PFSK-1 (cell line): ENCODE measurements at regions not wholly inside any gene's neighbourhood (a gene's known extent, or its start where the extent isn't known, plus 50 kb on each side); places are given as distances from the start of the nearest gene placed in this dataset.

ENCODE experiments used
- FOXP2 ChIP-seq: optimal IDR thresholded peaks from 2 replicates; pipeline ENCODE3; 2011; ENCODE audit warnings: borderline replicate concordance, control low read depth, inconsistent platforms; ENCODE audit not compliant: insufficient read depth; ENCODE audit errors: extremely low read length, extremely low read depth
- POLR2AphosphoS5 ChIP-seq: IDR thresholded peaks from 2 replicates; pipeline ENCODE4 v1.6.1; 2012; ENCODE audit warnings: low read depth, mild to moderate bottlenecking, control low read depth, low read length, moderate library complexity
- REST ChIP-seq, 2 experiments: IDR thresholded peaks; 2 replicates each; pipeline versions ENCODE4 v1.6.1 to v1.8.0; 2011 to 2012; ENCODE audit warnings: low read depth in 2 of 2, low read length in 2 of 2, control low read depth in 1 of 2, inconsistent platforms in 1 of 2, mild to moderate bottlenecking in 1 of 2, moderate library complexity in 1 of 2; ENCODE audit not compliant: insufficient read depth in 1 of 2
- SIN3A ChIP-seq: IDR thresholded peaks from 2 replicates; pipeline ENCODE4 v1.6.1; 2012; ENCODE audit warnings: mild to moderate bottlenecking, low read length, moderate library complexity, borderline replicate concordance; ENCODE audit not compliant: insufficient read depth
- TAF1 ChIP-seq: IDR thresholded peaks from 2 replicates; pipeline ENCODE4 v1.6.1; 2012; ENCODE audit warnings: low read length, control low read depth, borderline replicate concordance; ENCODE audit not compliant: insufficient read depth

- TF ChIP-seq FOXP2 (no peak), REST (IDR thresholded peaks at IDR 0.05; ENCODE audit: insufficient read depth in 1 of 2, low read depth in 2 of 2, low read length in 2 of 2) (no peak), POLR2AphosphoS5 (no peak), SIN3A (no peak), TAF1 (no peak)
Observed at GRCh38 chrX:39104745-39105144, 303.5 kb downstream of the MID1IP1 start.

- TF ChIP-seq FOXP2 (no peak), TAF1 (no peak), SIN3A (no peak), REST (IDR thresholded peaks at IDR 0.05; ENCODE audit: insufficient read depth in 1 of 2, low read depth in 2 of 2, low read length in 2 of 2) (no peak), POLR2AphosphoS5 (no peak)
Observed at GRCh38 chrX:39112143-39112542, 310.9 kb downstream of the MID1IP1 start.

GRCh38 chrX:39115166-39115565, 313.9 kb downstream of the MID1IP1 start:
- no peak for TF ChIP-seq REST (IDR thresholded peaks at IDR 0.05; ENCODE audit: insufficient read depth in 1 of 2, low read depth in 2 of 2, low read length in 2 of 2)
- no peak for TF ChIP-seq SIN3A
- TF ChIP-seq FOXP2 = no peak
- no peak for TF ChIP-seq TAF1
- TF ChIP-seq POLR2AphosphoS5 = no peak

- no peak for TF ChIP-seq POLR2AphosphoS5
- TF ChIP-seq TAF1 = no peak
- TF ChIP-seq SIN3A = no peak
- TF ChIP-seq REST (IDR thresholded peaks at IDR 0.05; ENCODE audit: insufficient read depth in 1 of 2, low read depth in 2 of 2, low read length in 2 of 2) = no peak
Observed at GRCh38 chrX:39117101-39117500, 315.8 kb downstream of the MID1IP1 start.

GRCh38 chrX:39121903-39122302, 320.6 kb downstream of the MID1IP1 start:
- TF ChIP-seq REST (IDR thresholded peaks at IDR 0.05; ENCODE audit: insufficient read depth in 1 of 2, low read depth in 2 of 2, low read length in 2 of 2) (no peak), SIN3A (no peak), TAF1 (no peak), POLR2AphosphoS5 (no peak), FOXP2 (no peak)
